ENCODE measurements at regions not wholly inside any gene's neighbourhood (a gene's known extent, or its start where the extent isn't known, plus 50 kb on each side); places are given as distances from the start of the nearest gene placed in this dataset.

DNA sequence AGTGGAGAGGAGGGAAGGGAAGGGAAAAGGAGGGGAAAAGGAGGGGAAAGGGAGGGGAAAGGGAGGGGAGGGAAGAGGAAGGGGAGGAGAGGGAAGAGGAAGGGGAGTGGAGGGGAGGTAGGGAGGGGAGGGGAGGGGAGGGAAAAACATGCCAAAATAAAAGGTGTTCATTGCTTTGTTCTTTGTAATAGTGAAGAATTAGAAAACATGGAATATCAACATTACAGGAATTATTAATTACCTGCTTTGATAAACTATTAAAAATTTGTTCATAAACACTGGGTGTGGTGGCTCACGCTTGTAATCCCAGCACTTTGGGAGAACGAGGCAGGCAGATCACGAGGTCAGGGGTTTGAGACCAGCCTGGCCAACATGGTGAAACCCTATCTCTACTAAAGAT lies 579.2 kb downstream of the MED13L start:
- TF ChIP-seq, protein P1, sequence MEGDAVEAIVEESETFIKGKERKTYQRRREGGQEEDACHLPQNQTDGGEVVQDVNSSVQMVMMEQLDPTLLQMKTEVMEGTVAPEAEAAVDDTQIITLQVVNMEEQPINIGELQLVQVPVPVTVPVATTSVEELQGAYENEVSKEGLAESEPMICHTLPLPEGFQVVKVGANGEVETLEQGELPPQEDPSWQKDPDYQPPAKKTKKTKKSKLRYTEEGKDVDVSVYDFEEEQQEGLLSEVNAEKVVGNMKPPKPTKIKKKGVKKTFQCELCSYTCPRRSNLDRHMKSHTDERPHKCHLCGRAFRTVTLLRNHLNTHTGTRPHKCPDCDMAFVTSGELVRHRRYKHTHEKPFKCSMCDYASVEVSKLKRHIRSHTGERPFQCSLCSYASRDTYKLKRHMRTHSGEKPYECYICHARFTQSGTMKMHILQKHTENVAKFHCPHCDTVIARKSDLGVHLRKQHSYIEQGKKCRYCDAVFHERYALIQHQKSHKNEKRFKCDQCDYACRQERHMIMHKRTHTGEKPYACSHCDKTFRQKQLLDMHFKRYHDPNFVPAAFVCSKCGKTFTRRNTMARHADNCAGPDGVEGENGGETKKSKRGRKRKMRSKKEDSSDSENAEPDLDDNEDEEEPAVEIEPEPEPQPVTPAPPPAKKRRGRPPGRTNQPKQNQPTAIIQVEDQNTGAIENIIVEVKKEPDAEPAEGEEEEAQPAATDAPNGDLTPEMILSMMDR (IDR thresholded peaks at IDR 0.05): no peak
- TF ChIP-seq JUND (IDR thresholded peaks at IDR 0.05) (no peak), ELF1 (IDR thresholded peaks at IDR 0.05) (no peak), TEAD4 (IDR thresholded peaks at IDR 0.05; ENCODE audit: borderline replicate concordance, insufficient read depth) (no peak), RCOR1 (IDR thresholded peaks at IDR 0.05; ENCODE audit: low read length) (no peak), EP300 (IDR thresholded peaks at IDR 0.05; ENCODE audit: borderline replicate concordance in 1 of 2, low read depth in 1 of 2, low read length in 1 of 2) (no peak), RAD21 (IDR thresholded peaks at IDR 0.05; ENCODE audit: low read length) (no peak), POLR2AphosphoS5 (IDR thresholded peaks at IDR 0.05; ENCODE audit: low read depth, low read length) (no peak), MEF2A (IDR thresholded peaks at IDR 0.05; ENCODE audit: borderline replicate concordance, low read depth) (no peak)
- TF ChIP-seq, protein P2, sequence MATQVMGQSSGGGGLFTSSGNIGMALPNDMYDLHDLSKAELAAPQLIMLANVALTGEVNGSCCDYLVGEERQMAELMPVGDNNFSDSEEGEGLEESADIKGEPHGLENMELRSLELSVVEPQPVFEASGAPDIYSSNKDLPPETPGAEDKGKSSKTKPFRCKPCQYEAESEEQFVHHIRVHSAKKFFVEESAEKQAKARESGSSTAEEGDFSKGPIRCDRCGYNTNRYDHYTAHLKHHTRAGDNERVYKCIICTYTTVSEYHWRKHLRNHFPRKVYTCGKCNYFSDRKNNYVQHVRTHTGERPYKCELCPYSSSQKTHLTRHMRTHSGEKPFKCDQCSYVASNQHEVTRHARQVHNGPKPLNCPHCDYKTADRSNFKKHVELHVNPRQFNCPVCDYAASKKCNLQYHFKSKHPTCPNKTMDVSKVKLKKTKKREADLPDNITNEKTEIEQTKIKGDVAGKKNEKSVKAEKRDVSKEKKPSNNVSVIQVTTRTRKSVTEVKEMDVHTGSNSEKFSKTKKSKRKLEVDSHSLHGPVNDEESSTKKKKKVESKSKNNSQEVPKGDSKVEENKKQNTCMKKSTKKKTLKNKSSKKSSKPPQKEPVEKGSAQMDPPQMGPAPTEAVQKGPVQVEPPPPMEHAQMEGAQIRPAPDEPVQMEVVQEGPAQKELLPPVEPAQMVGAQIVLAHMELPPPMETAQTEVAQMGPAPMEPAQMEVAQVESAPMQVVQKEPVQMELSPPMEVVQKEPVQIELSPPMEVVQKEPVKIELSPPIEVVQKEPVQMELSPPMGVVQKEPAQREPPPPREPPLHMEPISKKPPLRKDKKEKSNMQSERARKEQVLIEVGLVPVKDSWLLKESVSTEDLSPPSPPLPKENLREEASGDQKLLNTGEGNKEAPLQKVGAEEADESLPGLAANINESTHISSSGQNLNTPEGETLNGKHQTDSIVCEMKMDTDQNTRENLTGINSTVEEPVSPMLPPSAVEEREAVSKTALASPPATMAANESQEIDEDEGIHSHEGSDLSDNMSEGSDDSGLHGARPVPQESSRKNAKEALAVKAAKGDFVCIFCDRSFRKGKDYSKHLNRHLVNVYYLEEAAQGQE (IDR thresholded peaks at IDR 0.05; ENCODE audit: low read depth, low read length): no peak
- TF ChIP-seq, protein P3, sequence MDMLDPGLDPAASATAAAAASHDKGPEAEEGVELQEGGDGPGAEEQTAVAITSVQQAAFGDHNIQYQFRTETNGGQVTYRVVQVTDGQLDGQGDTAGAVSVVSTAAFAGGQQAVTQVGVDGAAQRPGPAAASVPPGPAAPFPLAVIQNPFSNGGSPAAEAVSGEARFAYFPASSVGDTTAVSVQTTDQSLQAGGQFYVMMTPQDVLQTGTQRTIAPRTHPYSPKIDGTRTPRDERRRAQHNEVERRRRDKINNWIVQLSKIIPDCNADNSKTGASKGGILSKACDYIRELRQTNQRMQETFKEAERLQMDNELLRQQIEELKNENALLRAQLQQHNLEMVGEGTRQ (IDR thresholded peaks at IDR 0.05; ENCODE audit: borderline replicate concordance, low read depth, low read length): no peak

Measured in SK-N-SH (cell line).